HG03520 (cell line): ENCODE measurements at regions not wholly inside any gene's neighbourhood (a gene's known extent, or its start where the extent isn't known, plus 50 kb on each side); places are given as distances from the start of the nearest gene placed in this dataset.

Experiments used
- ATAC-seq: cut with Tn5 transposase; IDR thresholded peaks from one replicate; pipeline ENCODE4 v1.9.1; 2021; ENCODE audit warnings: mild to moderate bottlenecking, moderate library complexity; ENCODE audit not compliant: unreplicated experiment

DNA sequence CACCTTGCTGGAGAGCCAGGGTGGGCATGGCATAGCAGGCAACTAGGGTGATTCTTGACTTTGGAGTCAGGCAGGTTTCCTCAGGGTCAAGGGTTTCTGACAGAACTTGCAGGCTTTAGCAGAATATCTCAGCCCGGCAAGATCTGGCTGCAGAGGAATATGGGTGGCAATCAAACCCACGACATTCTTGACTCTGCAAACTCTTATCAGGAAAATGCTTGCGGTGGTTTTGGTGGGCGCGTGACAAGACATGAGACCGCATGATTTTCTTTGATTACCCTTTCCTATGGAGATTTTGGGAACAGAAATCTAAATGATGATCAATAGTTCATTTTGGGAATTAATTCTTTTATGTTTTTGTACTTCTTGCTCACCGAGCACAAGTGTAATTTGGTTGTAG, 449.5 kb downstream of the VRK1 start:
- ATAC-seq: no peak

DNA sequence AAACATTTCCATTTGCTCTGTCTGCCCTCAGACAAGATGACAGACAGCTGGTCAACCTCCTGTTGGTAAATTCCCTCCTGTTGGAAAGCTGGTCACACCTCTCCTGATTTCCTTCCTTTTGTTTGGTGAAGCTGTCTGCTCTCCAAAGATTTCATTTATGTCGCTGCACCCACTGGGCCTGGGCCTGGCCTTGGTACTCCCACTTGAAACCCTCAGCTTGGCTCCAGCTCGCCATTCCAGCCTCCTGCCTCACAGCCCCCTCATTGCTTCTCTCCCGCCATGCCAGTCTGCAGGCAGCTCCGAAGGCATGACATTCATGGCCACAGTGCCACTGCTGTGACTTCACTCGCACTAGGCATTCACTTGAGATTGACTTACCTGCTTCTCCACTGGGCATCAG, 451.8 kb downstream of the VRK1 start:
- ATAC-seq: no peak

DNA sequence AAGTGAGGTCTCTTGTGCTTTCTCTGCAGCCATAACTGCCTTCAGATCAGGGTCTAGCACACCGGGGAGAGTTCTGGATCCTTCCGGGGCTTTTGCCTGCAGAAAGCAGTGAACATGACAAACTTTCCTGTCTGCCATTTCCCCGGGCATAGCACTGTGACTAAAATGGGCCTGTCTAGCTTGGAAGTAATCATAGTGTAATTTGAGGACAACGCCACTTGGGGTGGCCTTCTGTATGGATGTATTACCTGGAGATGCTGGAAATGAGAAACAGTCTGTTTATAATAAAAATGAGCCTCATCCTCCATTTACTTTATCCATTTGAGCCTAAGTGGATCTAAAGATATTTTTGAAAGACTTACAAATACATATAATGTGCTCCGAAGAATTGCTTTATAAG, 453.7 kb downstream of the VRK1 start:
- ATAC-seq: no peak

DNA sequence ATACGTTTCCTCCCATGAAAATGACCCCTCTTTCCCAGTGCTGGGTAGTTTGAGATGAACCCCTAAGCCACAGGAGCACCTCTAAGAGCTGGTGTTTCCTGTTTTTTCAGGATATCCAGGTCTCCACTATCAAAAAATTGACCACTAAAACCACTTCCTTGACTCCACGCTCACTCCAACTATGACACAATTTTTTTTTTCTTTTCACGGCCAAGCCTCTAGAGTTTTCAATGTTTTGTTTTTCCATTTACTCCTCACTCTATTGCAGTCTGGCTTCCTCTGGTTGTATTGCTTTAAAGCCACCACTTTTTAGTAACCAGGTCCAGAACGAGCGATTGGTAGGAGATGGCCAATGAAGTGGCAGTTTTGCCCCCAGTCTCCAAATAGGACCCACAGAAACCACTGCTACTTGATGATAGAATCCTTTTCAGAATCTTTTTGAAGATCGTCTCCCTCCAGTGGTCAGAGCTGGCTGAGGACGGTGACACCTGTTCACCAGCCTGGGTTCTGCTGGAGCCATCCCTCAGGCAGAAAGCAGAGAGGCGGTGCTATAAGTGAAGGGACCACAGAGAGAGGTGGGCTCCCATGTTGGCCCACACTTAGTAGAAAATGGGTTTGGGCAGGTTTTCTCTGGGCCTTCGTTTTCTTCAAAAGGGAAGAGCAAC, 454.4 kb downstream of the VRK1 start:
- no peak for ATAC-seq

DNA sequence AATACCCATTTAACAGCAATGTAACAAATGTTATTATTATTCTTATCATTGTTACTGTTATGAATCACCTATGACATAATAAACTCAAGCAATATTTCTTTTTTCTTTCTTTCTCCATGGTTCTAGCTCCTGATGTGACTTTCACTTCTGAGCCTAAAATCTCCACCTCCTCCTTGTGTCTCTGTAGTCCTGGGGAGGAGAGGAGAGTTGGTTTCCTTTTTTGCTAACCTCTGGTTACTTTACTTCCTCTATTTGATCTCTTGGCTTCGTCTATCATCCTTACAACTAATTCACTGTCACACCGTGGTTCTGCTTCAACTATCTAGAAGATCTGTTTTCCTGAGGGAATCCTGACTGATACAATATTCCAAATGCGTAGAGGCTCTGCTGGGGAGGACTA, 456.6 kb downstream of the VRK1 start:
- ATAC-seq: no peak

DNA sequence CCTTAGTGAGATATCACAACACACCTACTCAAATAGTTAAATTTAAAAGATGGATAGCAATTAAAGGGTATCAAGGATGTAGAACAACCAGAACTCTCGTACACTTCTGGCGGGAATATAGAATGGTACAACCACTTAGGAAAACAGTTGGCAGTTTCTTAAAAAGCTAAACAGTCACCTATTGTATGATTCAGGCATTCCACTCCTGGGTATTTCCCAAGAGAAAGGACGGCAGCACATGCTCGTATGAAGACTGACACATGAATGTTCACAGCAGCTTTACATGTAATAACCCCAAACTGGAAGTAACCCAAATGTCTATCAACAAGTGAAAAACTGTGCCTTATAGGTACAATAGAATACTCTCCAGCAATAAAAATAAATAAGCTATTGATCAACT, 465.2 kb downstream of the VRK1 start:
- ATAC-seq: no peak

DNA sequence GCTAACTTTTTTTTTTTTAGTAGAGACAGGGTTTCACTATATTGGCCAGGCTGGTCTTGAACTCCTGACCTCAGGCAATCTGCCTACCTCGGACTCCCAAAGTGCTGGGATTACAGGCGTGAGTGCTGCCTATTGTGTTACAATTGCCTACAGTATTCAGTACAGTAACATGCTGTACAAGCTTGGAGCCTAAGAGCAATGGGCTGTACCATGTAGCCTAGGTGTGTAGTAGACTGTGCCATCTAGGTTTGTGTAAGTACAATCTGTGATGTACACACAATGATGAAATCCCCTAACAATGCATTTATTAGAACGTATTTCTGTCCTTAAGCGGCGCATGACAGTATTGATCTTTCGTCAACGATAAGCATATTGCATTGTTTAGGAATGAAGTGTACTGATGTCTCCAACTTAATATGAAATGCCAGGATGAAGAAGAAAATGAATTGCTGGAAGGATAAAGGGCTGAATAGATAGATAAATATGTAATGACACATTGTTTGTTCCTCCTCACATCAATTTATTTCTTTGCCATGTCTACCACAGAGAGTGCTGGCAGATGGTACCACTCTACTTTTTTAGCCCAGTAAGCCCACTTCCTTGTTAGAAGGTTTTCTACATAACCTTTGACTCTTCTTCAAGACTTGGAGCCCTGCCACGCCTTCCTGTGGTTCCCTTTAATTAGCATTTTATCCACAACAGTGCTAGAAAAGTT, 467.5 kb downstream of the VRK1 start:
- ATAC-seq: no peak

DNA sequence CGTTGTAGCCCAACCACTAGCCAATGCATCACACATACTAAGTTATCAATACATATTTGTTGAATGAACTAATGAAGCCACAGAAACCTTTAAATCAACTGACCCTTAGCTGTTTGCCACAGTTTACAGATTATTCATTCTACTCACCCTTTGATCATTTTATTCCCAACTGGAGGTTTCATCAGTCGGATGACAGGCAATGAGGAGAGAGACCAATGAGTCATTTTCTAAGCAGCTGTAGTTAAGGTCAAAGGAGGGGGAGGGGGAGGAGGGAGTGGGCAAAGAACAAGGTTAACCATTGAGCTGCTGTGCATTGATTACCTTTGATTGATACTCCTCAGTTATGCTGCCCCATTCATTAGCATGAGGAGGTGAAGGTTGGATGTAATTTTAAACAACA, 469.5 kb downstream of the VRK1 start:
- no peak for ATAC-seq

DNA sequence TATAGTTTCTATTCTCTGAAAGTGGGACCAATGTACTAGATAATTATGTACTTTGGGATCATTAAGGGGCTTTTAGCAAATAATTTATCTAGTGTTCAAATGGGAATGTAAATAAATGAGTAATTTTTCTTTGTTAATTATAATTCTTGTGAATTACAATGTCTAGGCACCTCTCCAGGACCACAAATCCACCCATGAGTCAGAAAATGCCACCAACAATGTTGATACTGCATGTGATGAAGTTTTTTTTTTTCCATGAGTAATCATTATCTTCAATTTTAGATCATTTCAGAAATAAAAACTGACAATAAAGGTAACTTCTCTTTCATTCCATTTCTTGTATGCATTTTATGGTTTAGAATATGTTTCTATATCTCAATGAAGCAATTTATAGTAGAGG, 470.3 kb downstream of the VRK1 start:
- no peak for ATAC-seq

DNA sequence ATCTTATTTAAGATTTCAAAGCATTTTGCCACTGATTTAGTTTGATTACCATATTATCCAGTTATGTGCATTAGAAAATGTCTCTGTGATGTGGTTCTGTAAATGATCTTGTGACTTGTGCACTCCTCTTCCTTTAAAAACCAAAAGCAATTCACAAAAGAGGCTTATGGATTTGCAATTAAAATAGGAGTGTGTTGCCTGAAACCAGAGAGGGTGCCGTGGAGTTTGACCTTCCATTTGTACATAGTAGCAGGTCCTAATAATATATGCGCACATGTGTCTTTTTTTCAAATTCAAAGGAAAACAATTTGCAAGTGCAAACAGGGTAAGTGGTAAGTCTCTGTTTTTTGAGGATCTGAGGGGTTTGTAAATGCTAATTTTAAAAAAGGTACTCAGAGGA, 470.9 kb downstream of the VRK1 start:
- ATAC-seq: no peak

DNA sequence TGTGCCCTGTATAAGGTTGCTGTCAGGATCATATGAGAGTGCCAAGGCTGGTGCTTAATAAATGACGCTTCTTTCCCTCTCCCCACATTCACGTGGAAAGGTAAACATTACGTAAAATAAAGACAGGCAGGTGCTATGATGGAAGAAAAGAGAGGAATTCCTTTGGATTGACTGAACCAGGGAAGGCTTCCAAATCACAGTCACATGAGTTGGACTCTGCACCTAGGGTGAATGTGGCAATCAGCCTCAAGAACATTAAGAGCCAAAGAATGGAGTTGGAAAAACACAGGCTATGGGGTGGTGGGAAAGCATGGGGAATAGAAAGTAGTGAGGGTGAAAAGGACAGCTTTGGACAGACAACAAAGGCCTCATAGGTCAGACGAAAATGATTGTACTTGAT, 473.1 kb downstream of the VRK1 start:
- no peak for ATAC-seq

DNA sequence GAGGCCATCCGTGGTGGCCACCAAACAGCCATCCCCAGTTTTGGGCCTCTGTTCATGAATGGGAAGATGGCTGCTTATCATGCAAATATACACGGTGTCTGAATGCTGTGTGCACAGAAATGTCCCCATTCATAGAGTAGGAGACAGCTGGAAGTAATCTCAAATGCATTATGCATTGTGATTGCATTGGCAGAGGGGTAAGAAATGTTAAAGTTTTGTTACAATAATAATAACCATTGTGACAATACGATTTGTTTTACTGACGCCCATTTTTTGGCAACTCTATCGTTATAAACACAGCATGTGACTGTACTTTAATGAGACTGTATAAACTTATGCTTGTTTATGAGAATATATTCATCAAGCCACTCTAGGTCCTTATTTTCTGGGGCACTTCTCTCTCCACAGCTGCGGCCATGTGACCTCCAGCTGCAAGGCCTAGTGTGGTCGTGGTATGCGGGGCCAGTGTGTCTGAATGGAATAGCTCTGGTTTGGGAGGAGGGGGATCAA, 474.3 kb downstream of the VRK1 start:
- ATAC-seq: no peak

DNA sequence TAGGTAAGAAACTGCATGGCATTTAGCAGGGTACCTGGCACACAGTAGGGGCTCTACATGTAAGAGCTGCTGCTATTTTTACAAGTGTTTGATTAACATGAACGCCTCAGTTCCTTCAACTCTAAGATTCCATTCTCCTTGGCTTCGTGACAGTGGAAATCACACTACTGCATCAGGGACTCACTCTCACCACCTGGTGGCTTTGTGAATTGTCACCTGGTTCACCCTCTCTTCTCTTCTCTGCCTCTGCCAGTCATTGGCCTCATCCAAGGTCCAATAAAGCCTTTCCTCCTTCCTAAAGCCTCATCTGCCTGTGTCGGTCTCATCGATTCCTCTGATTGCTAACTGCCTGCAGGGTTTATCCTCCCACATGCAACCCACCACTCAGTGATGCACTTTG, 476.4 kb downstream of the VRK1 start:
- no peak for ATAC-seq

DNA sequence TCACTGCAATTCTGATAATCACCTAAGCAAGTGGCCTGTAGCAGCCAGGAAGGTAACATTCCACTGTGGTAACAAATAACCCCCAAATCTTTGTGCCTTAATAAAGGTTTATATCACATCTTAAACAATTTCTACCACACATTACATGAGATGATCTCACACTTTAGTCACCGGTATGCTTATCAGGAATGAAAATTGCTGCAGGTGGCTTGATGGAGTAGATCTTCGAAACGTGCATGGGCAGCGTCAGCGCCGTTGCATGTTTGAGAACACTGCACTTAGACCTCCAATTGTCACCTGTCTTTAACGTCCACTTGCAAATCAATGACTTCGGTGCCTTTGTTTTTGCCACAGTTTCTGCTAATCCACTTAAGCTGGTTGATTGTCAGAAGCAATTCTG, 477.4 kb downstream of the VRK1 start:
- no peak for ATAC-seq

DNA sequence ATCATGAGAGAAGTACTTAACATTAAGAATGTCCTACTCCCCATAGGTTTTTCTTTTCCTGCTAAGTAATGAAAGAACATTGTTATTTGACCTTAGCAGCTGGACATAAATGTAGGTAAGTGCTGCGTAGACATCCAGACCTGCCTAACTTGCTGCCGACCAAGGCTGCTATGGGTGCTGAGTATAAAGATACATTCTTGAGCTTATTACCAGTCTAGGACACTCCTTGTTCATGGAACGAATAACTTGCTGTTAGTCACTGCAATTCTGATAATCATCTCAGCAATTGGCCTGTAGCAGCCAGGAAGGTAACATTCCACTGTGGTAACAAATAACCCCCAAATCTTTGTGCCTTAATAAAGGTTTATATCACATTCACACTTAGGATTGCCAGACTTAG, 478.1 kb downstream of the VRK1 start:
- no peak for ATAC-seq

DNA sequence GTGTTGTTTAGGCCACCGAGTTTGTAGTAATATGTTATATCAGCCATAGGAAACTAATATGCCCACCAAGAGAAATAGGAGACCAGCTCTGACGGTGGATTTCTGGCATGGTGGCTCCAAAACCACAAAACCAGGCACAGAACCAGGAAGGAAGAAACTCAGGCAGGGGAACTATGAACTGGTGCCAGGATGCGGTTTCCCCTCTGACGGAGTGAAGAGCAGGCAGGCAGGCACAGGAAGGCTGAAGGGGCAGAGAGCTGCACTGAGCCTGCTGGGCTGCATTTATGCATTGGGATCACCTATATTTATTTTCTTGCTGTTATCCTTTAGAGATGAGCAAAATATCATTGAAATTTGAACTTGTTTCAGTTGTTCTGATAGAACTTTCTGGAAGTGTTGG, 479.4 kb downstream of the VRK1 start:
- ATAC-seq: no peak

DNA sequence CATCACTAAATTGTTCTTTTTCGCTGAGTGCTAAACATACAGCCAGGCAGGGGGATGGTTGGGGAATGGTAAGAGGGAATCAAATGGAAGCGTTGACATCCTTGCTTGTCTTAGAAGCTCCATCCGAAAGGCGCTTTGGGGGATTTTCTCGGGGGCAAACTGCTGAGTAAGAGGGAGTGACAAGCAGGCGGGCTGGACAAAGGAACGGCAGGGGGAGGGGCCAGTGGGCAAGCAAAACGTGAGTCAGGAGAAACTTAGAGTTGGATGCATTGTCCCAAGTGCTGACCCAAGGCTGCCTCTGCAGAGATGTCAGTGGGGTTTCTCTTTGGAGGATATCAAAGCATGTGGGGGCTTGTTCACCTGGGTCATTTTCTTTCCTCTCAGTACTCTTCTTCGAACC, 480.5 kb downstream of the VRK1 start:
- ATAC-seq: no peak

DNA sequence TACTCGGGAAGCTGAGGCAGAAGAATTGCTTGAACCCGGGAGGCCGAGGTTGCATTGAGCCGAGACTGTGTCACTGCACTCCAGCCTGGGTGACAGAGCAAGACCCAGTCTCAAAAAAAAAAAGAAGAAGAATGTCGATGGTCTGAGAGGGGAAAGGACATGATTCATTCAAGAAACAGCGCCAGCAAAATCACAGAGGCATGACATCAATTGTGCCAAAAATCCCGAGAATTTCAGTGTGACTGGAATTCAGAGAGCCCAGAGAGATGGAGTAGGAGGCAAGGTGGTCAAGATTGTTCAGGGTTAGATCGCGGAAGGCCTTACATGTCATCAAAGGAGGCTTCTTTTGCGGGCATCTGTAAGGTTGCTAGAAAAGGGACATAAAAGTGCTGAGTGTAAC, 483.3 kb downstream of the VRK1 start:
- no peak for ATAC-seq

DNA sequence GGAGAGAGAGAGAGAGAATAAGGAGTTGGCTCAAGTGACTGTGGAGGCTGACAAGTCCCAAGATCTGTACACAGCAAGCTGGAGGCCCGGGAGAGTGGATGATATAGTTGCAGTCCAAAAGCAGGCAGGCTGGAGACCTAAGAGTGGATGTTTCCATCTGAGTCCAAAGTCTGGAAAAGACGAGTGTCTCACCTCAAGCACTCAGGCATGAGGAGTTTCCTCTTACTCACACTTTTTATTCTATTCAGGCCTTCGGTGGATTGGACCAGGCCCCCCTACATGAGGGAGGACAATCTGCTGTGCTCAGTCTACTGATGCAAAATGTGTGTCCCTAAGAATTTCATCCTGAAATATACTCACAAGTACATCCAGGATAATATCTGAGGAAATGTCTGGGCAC, 484.6 kb downstream of the VRK1 start:
- ATAC-seq: no peak

DNA sequence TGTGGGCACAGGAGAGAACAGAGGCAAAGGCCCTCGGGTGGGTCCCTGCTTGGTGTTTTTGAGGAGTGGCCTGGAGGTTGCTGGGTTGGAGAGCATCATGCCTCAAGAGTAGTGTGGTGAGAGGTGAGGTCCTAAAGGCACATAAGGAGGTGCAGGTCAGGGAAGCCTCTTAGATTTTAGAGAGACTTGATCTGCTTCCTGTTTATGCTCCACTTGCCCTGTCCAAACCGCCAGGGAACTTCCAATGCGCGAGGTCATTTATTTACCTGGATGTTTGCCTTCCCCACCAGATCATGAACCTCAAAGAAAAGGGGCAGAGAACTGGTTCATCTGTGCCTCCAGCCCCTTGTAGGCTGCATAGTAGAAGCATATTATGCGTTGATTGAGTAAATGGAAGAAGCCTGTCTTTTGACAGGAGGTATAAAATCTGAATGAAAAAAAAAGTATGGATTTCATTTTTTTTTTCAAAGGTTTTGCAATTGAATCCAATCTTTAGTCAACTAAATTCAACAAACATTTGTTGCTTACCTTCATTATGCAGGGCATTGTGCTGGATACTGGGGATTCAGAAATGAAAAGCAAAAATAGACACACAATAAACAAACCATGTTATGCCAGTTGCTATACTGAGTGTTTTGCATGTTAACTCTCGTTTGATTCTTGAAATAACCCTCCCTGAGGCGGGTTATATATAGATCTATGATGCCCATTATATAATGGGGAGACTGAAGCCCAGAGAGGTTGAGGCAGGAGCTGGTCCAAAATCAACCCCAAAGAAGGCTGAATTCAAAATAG, 485.2 kb downstream of the VRK1 start:
- no peak for ATAC-seq

DNA sequence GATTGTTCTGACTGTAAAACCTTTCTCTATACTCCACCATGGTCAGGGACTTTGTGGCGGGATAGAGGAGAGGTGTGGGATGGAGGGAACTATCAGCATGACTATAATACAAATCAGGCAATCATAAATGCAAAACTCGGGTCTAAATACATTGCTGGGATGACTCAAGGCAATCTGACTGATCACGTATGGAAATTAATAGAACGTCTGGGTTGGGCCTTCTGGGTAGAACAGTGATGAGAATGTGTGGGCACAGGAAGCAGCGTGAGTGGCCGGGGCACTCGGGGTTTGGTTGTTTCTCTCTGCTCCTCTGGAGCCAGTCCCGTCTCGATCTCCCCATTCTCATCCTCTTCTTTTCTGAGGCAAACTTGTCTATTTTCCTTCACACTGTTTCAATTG, 485.8 kb downstream of the VRK1 start:
- no peak for ATAC-seq

DNA sequence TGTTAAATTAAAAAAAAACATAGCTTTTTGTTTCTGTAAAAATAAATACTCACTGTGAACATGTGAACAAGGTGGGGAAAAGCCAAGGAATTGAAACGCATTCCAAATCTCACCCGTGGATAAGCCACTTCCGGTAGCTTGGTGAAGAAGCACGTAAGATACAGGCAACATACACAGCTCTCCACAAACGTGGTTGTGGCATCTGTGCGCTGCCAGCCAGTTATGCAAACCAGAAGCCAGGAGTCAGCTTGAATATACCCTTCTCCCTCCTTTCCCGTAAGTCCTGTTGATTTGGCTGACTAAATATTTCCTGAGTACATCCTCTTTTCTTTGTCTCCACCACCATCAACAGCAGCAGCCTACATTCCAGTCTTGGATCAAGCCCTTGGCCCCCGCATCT, 486.2 kb downstream of the VRK1 start:
- no peak for ATAC-seq
